ENCODE measurements at regions not wholly inside any gene's neighbourhood (a gene's known extent, or its start where the extent isn't known, plus 50 kb on each side); places are given as distances from the start of the nearest gene placed in this dataset.

DNA sequence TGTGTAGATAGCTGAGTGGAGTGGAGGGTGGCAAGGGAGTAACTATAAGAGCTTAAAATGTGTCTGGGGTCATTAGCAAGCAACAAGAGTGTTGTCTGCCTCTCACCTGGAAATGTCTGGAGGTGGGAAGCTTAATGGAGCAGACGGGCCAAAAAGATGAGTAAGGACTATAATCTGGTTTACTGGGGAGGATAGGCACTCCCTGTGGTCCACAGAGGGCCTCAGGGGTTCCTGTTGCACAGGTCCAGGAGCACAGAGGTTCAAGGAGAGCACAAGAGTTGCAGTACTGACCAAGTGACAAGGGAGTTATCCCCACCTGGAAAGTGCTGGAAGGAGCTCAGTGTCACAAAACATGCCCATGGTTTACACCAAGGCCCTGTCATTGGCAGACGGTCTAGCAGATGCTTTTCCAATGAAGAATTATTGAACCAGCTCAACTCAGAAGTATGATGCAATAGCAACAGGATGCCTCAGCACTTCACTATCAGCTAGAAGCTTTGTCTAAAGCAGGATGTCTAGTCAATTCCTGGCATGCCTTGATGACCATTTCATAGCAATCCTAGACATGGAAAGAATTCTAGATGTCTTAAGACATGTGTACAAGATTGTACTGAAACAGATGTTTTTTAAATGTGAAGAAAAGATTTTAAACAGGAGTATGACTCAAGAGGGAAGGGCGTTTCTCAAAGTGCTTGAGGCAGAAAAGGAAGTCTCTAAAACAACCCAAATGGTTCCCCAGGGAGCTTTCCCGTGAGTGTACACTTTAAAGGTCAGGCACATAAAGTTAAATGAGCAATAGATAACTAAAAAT, 62.9 kb upstream of the SERPINE2 start:
- TF ChIP-seq, protein P1, sequence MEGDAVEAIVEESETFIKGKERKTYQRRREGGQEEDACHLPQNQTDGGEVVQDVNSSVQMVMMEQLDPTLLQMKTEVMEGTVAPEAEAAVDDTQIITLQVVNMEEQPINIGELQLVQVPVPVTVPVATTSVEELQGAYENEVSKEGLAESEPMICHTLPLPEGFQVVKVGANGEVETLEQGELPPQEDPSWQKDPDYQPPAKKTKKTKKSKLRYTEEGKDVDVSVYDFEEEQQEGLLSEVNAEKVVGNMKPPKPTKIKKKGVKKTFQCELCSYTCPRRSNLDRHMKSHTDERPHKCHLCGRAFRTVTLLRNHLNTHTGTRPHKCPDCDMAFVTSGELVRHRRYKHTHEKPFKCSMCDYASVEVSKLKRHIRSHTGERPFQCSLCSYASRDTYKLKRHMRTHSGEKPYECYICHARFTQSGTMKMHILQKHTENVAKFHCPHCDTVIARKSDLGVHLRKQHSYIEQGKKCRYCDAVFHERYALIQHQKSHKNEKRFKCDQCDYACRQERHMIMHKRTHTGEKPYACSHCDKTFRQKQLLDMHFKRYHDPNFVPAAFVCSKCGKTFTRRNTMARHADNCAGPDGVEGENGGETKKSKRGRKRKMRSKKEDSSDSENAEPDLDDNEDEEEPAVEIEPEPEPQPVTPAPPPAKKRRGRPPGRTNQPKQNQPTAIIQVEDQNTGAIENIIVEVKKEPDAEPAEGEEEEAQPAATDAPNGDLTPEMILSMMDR (IDR thresholded peaks at IDR 0.05), result no peak
- TF ChIP-seq EZH2 (IDR thresholded peaks at IDR 0.05) (no peak), EZH2phosphoT487 (IDR thresholded peaks at IDR 0.05) (no peak)
